ENCODE measurements at regions not wholly inside any gene's neighbourhood (a gene's known extent, or its start where the extent isn't known, plus 50 kb on each side); places are given as distances from the start of the nearest gene placed in this dataset.

GRCh38 chr9:105860516-105860915 lies 166.2 kb downstream of the TMEM38B start:
- no peak for TF ChIP-seq CTCF (IDR thresholded peaks at IDR 0.05; ENCODE audit: low read depth, low read length)

GRCh38 chr9:105861972-105862371 lies 167.6 kb downstream of the TMEM38B start:
- H3K4me3 ChIP-seq (ENCODE audit: low read depth, low read length), result no peak overlapping the region
- no peak for TF ChIP-seq CTCF (IDR thresholded peaks at IDR 0.05; ENCODE audit: low read depth, low read length)

More at GRCh38 chr9:105860516-105860915, 166.2 kb downstream of the TMEM38B start:
- H3K4me3 ChIP-seq (ENCODE audit: low read depth, low read length), result no peak overlapping the region

GRCh38 chr9:105864248-105864898 lies 170.0 kb downstream of the TMEM38B start:
- no peak overlapping the region for H3K4me3 ChIP-seq (ENCODE audit: low read depth, low read length)
- no peak for TF ChIP-seq CTCF (IDR thresholded peaks at IDR 0.05; ENCODE audit: low read depth, low read length)

GRCh38 chr9:105865285-105865684 lies 170.9 kb downstream of the TMEM38B start:
- H3K4me3 ChIP-seq (ENCODE audit: low read depth, low read length), result no peak overlapping the region
- no peak for TF ChIP-seq CTCF (IDR thresholded peaks at IDR 0.05; ENCODE audit: low read depth, low read length)

GRCh38 chr9:105871540-105871939 lies 177.2 kb downstream of the TMEM38B start:
- no peak for TF ChIP-seq CTCF (IDR thresholded peaks at IDR 0.05; ENCODE audit: low read depth, low read length)
- H3K4me3 ChIP-seq (ENCODE audit: low read depth, low read length), result no peak overlapping the region

GRCh38 chr9:105873801-105874200 lies 179.5 kb downstream of the TMEM38B start:
- no peak for TF ChIP-seq CTCF (IDR thresholded peaks at IDR 0.05; ENCODE audit: low read depth, low read length)
- H3K4me3 ChIP-seq (ENCODE audit: low read depth, low read length), result no peak overlapping the region

GRCh38 chr9:105877721-105878120 lies 183.4 kb downstream of the TMEM38B start:
- no peak for TF ChIP-seq CTCF (IDR thresholded peaks at IDR 0.05; ENCODE audit: low read depth, low read length)
- H3K4me3 ChIP-seq (ENCODE audit: low read depth, low read length), result no peak overlapping the region

All from WI38 (cell line).